GM23248 (cell line): ENCODE measurements at regions not wholly inside any gene's neighbourhood (a gene's known extent, or its start where the extent isn't known, plus 50 kb on each side); places are given as distances from the start of the nearest gene placed in this dataset.

ENCODE experiments used
- EZH2 ChIP-seq: fragments of 200-600 bp; sonication (generic); IDR thresholded peaks from 2 replicates; pipeline ENCODE4 v1.6.1; 2018; ENCODE audit warnings: antibody characterized with exemption, mild to moderate bottlenecking; ENCODE audit not compliant: insufficient read depth, poor library complexity, severe bottlenecking
- EZH2phosphoT487 ChIP-seq: fragments of 200-600 bp; sonication (generic); IDR thresholded peaks from 2 replicates; pipeline ENCODE4 v1.6.1; 2018; ENCODE audit warnings: antibody characterized with exemption, moderate library complexity, mild to moderate bottlenecking, low read depth; ENCODE audit not compliant: insufficient read depth

- TF ChIP-seq EZH2 = no peak
- no peak for TF ChIP-seq EZH2phosphoT487
Measured at GRCh38 chrX:123072686-123073385, 111.2 kb upstream of the GRIA3 start.
